NCI-H1436 treated with DMSO at 0.1 percent for 48 hours (cell line): ENCODE measurements at regions not wholly inside any gene's neighbourhood (a gene's known extent, or its start where the extent isn't known, plus 50 kb on each side); places are given as distances from the start of the nearest gene placed in this dataset.

Source experiments
- DNase-seq: peaks from one replicate; lab custom pipeline; 2025; lab: John Stamatoyannopoulos, UW

- no peak for DNase-seq
Measured at GRCh38 chr14:22415605-22415959, 173.4 kb downstream of the DAD1 start.

- no peak for DNase-seq
Measured at GRCh38 chr14:22414876-22415604, 174.0 kb downstream of the DAD1 start.

- no peak for DNase-seq
Measured at GRCh38 chr14:22412926-22413411, 176.1 kb downstream of the DAD1 start.

- no peak for DNase-seq
Measured at GRCh38 chr14:22411398-22412055, 177.5 kb downstream of the DAD1 start.

GRCh38 chr14:22410497-22410896 lies 178.5 kb downstream of the DAD1 start:
- DNase-seq = no peak

DNA sequence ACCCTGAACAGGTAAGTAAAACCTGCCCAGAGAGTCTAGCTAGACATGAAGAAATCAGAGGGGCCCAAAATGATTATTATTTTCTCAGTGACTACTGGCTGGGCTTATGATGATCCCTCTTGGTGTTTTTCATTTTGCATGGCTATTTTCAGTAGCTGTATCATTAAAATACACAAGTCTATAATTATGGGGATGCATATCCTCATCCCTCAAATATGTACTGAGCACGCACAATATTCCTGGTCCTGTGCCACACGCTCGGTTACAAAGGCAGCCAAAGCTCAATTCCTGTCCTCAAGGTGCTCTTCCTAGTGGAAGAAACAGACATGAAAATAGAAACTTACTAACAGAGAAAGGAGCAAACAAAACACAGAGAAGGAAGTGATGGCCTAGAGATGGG lies 180.0 kb downstream of the DAD1 start:
- no peak for DNase-seq

GRCh38 chr14:22408547-22408946 lies 180.5 kb downstream of the DAD1 start:
- DNase-seq = no peak

DNA sequence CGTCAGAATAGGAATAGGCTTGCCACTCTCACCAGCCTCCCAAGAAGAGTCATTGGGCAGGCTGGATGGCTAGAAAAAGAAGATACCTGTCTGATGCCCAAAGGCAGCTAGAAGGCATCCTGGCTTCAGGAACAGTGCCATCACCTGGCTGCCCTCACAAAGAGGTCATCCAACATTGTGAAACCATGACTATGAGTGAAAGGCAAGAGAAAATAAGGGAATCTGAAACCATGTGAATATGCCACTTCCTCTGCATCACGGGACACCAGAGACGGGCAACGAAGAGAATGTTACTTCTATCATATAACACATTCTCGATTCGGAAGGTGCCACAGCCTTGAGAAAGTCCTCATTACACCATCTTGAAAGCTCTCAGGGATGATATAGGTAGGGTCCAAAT lies 182.0 kb downstream of the DAD1 start:
- DNase-seq = no peak

GRCh38 chr14:22405201-22405600 lies 183.8 kb downstream of the DAD1 start:
- no peak for DNase-seq

DNA sequence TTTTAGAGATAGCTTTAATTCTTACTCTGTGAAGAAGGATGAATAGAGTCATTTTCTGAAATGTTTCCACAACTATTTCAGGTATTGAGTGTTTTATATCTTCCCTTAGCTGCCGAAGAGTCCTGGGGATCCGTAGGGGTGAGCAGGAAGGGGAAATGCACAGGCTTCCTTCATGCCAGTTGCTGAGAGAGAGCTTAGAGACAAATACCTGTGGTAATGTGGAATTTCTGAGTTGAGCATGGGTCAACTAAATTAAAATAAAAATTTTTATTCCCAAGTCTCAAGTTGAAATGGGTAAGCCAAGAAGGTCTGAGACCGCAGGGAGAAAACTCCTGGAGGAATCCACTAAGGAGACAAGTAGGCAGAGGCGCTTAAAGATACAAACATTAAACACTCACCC lies 185.7 kb downstream of the DAD1 start:
- DNase-seq = no peak

GRCh38 chr14:22400655-22401259 lies 188.3 kb downstream of the DAD1 start:
- no peak for DNase-seq

DNA sequence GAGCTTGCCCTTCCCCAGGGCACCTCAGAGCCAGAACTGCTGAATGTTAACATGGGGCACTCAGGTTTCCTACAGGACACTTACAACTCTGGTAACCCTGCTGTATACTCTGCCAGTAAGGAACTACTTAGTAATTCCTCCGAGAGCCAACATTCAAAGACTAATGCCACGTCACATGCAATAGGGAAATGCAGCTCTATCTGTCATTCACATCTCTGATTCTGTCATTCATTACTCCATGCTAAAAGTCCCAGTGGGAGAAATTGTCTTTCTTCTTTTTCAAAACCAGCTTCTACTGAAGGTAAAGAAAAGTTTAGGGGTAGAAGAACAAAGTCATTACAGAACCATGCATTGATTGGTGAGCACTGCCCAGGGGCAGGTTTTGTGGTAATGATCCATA lies 189.2 kb downstream of the DAD1 start:
- no peak for DNase-seq

- no peak for DNase-seq
Measured at GRCh38 chr14:22397221-22397737, 191.7 kb downstream of the DAD1 start.

- DNase-seq = no peak
Measured at GRCh38 chr14:22395803-22396202, 193.2 kb downstream of the DAD1 start.

DNA sequence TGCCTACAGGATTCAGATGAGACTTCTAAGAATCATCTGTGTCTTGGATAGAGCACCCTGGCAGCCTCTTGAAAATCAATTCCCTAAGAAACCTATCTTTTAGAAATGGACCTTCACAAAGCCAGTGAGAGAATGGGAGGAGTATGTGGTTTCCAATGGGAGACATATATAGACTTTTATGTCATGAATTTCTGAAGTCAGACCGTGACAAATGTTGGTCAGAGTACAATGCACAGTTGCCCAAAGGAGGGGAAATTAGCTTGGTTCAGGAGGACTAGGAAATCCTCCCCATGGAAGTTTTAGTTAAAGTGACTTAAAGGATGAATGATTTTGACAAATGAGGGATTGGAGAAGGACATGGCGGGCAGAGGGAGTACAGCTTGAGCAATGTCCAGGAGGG lies 194.4 kb downstream of the DAD1 start:
- no peak for DNase-seq

DNA sequence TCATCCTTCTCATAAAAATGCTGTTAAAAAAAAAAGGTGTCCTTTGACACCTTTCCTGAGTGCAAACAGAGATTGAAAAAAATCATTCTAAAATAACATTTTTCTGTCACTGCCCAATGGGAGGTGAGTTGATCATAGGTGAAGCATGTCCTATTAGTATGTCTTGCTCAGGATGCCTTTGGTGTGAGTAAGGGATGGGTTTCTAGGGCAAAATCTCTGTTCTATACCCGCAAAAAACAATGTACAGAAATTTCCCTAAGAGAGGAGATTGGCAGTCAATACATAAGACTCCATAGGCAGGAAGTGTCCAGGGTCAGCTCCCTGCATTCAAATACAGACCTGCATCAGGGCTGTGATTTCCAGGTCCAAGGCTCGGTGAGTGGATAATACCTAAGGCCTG lies 195.2 kb downstream of the DAD1 start:
- DNase-seq = no peak

DNA sequence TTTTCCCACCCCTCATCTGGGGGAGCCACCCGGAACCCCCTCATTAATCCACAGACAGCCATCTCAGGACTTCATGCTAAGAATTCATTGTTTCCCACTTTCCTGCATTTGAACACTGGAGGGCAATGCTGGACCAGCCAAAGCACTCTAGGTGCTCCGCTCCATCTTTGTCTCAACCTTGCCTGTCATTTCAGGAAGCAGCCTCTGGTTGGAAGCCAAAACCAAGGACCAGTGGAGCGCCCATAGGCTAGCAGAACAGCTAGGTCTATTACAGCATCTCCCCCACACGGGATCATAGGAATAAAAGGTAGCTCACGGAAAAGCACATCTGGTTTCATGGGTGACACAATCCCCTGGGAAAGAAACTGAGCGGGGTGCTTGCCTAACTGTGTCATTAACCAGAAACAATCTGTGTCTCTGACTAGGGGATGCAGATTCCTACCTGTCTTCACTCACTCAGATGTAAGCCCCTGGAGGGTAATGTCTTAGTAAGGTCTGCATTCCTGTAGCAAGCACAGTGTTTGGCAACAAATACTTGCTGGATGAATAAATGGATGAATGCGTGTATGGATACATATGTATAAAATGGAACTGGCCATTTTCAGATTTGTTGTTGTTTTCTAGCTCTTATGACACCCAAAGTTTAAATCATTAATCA lies 197.0 kb downstream of the DAD1 start:
- DNase-seq = no peak

GRCh38 chr14:22390824-22391461 lies 198.1 kb downstream of the DAD1 start:
- DNase-seq = no peak

DNA sequence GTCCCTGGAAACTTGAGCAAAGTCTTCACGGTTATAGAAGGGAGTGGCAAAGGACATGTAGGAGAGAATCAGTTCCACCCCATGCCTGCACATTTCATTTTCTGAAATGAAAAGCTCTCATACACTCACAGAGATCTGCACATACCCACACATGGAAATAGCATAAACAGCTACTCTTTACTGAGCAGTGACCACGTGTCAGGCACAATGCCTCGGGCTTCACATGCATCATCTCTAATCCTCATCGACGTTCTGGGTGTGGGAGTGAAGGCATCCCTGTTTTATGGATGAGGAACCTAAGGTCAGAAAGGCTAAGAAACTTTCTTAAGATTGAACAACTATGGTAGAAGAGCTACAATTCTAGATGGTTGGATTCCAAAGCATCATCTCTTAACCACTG lies 198.8 kb downstream of the DAD1 start:
- DNase-seq = no peak

- DNase-seq = no peak
Measured at GRCh38 chr14:22388669-22389595, 200.1 kb downstream of the DAD1 start.

GRCh38 chr14:22387776-22388241 lies 201.2 kb downstream of the DAD1 start:
- DNase-seq = no peak
